SU-DHL-6 (cell line): ENCODE measurements at regions not wholly inside any gene's neighbourhood (a gene's known extent, or its start where the extent isn't known, plus 50 kb on each side); places are given as distances from the start of the nearest gene placed in this dataset.
"Not testable (repeated sequence)": the region's sequence is repeated elsewhere in the genome, so short reads cannot be mapped to it uniquely, and the experiment has no call there.

ENCODE experiments used
- H2AFZ ChIP-seq: fragments of 200-600 bp; sonication (generic); 2 replicates; pipeline ENCODE4 v1.6.1; 2014; ENCODE audit warnings: low read depth, mild to moderate bottlenecking, moderate library complexity, mixed read lengths, antibody characterized with exemption, low read length; ENCODE audit not compliant: severe bottlenecking
- H3F3A ChIP-seq: fragments of 200-600 bp; shearing (Covaris generic); 2 replicates; pipeline ENCODE4 v1.6.0; 2016; ENCODE audit warnings: antibody characterized with exemption, mild to moderate bottlenecking; ENCODE audit not compliant: insufficient read depth
- H3K27ac ChIP-seq: fragments of 200-600 bp; sonication (generic); 2 replicates; pipeline ENCODE4 v1.5.1; 2016; ENCODE audit warnings: low read depth, mild to moderate bottlenecking, low read length, moderate library complexity, mixed read lengths
- H3K27me3 ChIP-seq: fragments of 200-600 bp; sonication (generic), shearing (Covaris generic); 2 replicates; pipeline ENCODE4 v1.6.0; 2014; ENCODE audit warnings: mild to moderate bottlenecking, low read length
- H3K36me3 ChIP-seq: fragments of 200-600 bp; sonication (generic); 2 replicates; pipeline ENCODE4 v1.6.1; 2014; ENCODE audit warnings: mild to moderate bottlenecking, low read length, mixed read lengths
- H3K4me2 ChIP-seq: fragments of 300-600, 200-600 bp; shearing (Covaris generic), sonication (generic); 2 replicates; pipeline ENCODE4 v1.6.0; 2014; ENCODE audit warnings: low read length, low read depth, mild to moderate bottlenecking; ENCODE audit not compliant: poor library complexity, severe bottlenecking
- H3K4me3 ChIP-seq: fragments of 200-600 bp; sonication (generic); 2 replicates; pipeline ENCODE4 v1.5.1; 2014; ENCODE audit warnings: antibody characterized with exemption, low read length, mild to moderate bottlenecking, mixed read lengths; ENCODE audit not compliant: insufficient read depth, poor library complexity, severe bottlenecking
- H3K79me2 ChIP-seq: fragments of 200-600 bp; sonication (generic); 2 replicates; pipeline ENCODE4 v1.6.1; 2014; ENCODE audit warnings: mild to moderate bottlenecking, low read length, moderate library complexity; ENCODE audit not compliant: insufficient read depth
- H3K9ac ChIP-seq: fragments of 200-600 bp; sonication (generic); 2 replicates; pipeline ENCODE4 v1.7.0; 2014; ENCODE audit warnings: mild to moderate bottlenecking, low read length
- H3K9me2 ChIP-seq: fragments of 200-600 bp; sonication (generic); replicated peaks from 2 replicates; pipeline ENCODE4 v1.6.1; 2014; ENCODE audit warnings: low read length; ENCODE audit not compliant: insufficient read depth
- H3K9me3 ChIP-seq: fragments of 200-600 bp; sonication (generic); 2 replicates; pipeline ENCODE4 v1.6.1; 2014; ENCODE audit warnings: low read length, mixed read lengths; ENCODE audit not compliant: insufficient read depth
- H4K20me1 ChIP-seq: fragments of 200-600 bp; sonication (generic); 2 replicates; pipeline ENCODE4 v1.6.1; 2014; ENCODE audit warnings: low read depth, mild to moderate bottlenecking, antibody characterized with exemption, low read length, moderate library complexity, mixed read lengths
- CTCF ChIP-seq: fragments of 200-600 bp; sonication (generic); IDR thresholded peaks from one replicate; pipeline ENCODE4 v1.5.1; 2017; ENCODE audit warnings: antibody characterized with exemption, mild to moderate bottlenecking, low read length, moderate library complexity; ENCODE audit not compliant: insufficient read depth, poor library complexity, severe bottlenecking
- EZH2phosphoT487 ChIP-seq: fragments of 200-600 bp; sonication (generic), shearing (Covaris generic); conservative IDR thresholded peaks from 2 replicates; pipeline ENCODE4 v1.6.1; 2018; ENCODE audit warnings: mild to moderate bottlenecking, antibody characterized with exemption, low read length, moderate library complexity, mixed read lengths

GRCh38 chr13:103605546-103606326 is 539.5 kb upstream of the SLC10A2 start:
- Histone ChIP-seq H3K36me3 (no peaks in the 10 kb centered on the region), H3K4me3 (no peak overlapping the region), H3K27ac (no peak overlapping the region), H3K9me2 (no peaks in the 10 kb centered on the region), H4K20me1 (no peaks in the 10 kb centered on the region), H3K9me3 (no peaks in the 10 kb centered on the region; the same call in 1 of the 2 replicates), H3K27me3 (no peaks in the 10 kb centered on the region), H2AFZ (no peak overlapping the region), H3K9ac (no peak overlapping the region), H3K79me2 (no peaks in the 10 kb centered on the region), H3F3A (no peaks in the 10 kb centered on the region), H3K4me2 (no peak overlapping the region)
- TF ChIP-seq EZH2phosphoT487 (no peak), CTCF (no peak)

- H3K9me2 ChIP-seq, H3K9me3 ChIP-seq, H3K4me3 ChIP-seq, H4K20me1 ChIP-seq, H3K9ac ChIP-seq, H3K36me3 ChIP-seq, H3F3A ChIP-seq, H3K27me3 ChIP-seq, H2AFZ ChIP-seq, H3K4me2 ChIP-seq, H3K79me2 ChIP-seq, H3K27ac ChIP-seq: not testable (repeated sequence)
These were observed 533.7 kb upstream of the SLC10A2 start for GRCh38 chr13:103599870-103600269.

GRCh38 chr13:103598671-103599070 is 532.5 kb upstream of the SLC10A2 start:
- no peak overlapping the region for H3K9ac ChIP-seq
- no peaks in the 10 kb centered on the region for H3K9me2 ChIP-seq
- H4K20me1 ChIP-seq, result no peaks in the 10 kb centered on the region
- no peak overlapping the region for H2AFZ ChIP-seq
- H3K4me2 ChIP-seq, result no peak overlapping the region
- TF ChIP-seq EZH2phosphoT487 (no peak), CTCF (no peak)
- no peak overlapping the region for H3K27ac ChIP-seq
- no peaks in the 10 kb centered on the region for H3K79me2 ChIP-seq
- no peaks in the 10 kb centered on the region for H3K36me3 ChIP-seq
- H3K9me3 ChIP-seq, result no peaks in the 10 kb centered on the region
- no peaks in the 10 kb centered on the region for H3K27me3 ChIP-seq
- no peak overlapping the region for H3K4me3 ChIP-seq
- H3F3A ChIP-seq, result no peaks in the 10 kb centered on the region

- Histone ChIP-seq H4K20me1 (no peaks in the 10 kb centered on the region), H2AFZ (no peak overlapping the region), H3K27me3 (no peaks in the 10 kb centered on the region), H3K9ac (no peak overlapping the region), H3K36me3 (no peaks in the 10 kb centered on the region), H3K9me2 (no peaks in the 10 kb centered on the region), H3K9me3 (peaks cover 15% of the 10 kb centered on the region; the same call in 1 of the 2 replicates), H3K27ac (no peak overlapping the region), H3K79me2 (no peaks in the 10 kb centered on the region), H3K4me3 (no peak overlapping the region), H3K4me2 (no peak overlapping the region), H3F3A (peaks cover 3% of the 10 kb centered on the region; the same call in 1 of the 2 replicates)
- TF ChIP-seq CTCF (no peak), EZH2phosphoT487 (no peak)
These were observed 507.2 kb upstream of the SLC10A2 start for GRCh38 chr13:103573446-103573845.
